IMR-90 (cell line): ENCODE measurements at regions not wholly inside any gene's neighbourhood (a gene's known extent, or its start where the extent isn't known, plus 50 kb on each side); places are given as distances from the start of the nearest gene placed in this dataset.

Experiments used
- ATAC-seq: fragments of 200-7000 bp; cut with Tn5 transposase; 2 replicates; pipeline ENCODE4 v1.9.1; 2020; ENCODE audit warnings: low read depth, mild to moderate bottlenecking, moderate library complexity
- BruUV-seq: library from RNA; stranded (reverse); fragments of 400-500 nt; replicated peaks from 2 replicates; lab custom pipeline; 2021; lab: Mats Ljungman, UMichigan
- CTCF ChIA-PET: fragments of 300-600 bp; formaldehyde crosslinking; extraction: SDS; loops from one replicate; lab custom pipeline; 2021; ENCODE audit warnings: antibody characterized with exemption; lab: Yijun Ruan, JAX
- POLR2A ChIA-PET: fragments of 300-600 bp; sonication (Branson Sonifier 250); formaldehyde crosslinking; loops from one replicate; lab custom pipeline; 2022; ENCODE audit warnings: antibody characterized with exemption; ENCODE audit not compliant: unreplicated experiment; lab: Charles Lee
- DNase-seq: peaks from one replicate; pipeline ENCODE4 v3.0.0; 2013
- H2AFZ ChIP-seq: replicated peaks from 2 replicates; pipeline ENCODE3; 2013; ENCODE audit warnings: low read length, mild to moderate bottlenecking; ENCODE audit not compliant: poor library complexity
- H2AK5ac ChIP-seq: 2 replicates; pipeline ENCODE4 v1.6.1; 2013; ENCODE audit warnings: low read depth, low read length, inconsistent platforms
- H2AK9ac ChIP-seq: replicated peaks from 2 replicates; pipeline ENCODE3; 2013; ENCODE audit warnings: mild to moderate bottlenecking, low read depth, low read length, moderate library complexity; ENCODE audit not compliant: poor library complexity
- H2BK120ac ChIP-seq: 2 replicates; pipeline ENCODE4 v1.6.1; 2013; ENCODE audit warnings: low read depth, low read length, inconsistent platforms
- H2BK15ac ChIP-seq: 3 replicates; pipeline ENCODE4 v1.6.1; 2013; ENCODE audit warnings: low read depth, low read length, inconsistent platforms
- H2BK20ac ChIP-seq: 2 replicates; pipeline ENCODE4 v1.6.1; 2013; ENCODE audit warnings: low read depth, mild to moderate bottlenecking, inconsistent platforms, low read length, moderate library complexity
- H2BK5ac ChIP-seq: 2 replicates; pipeline ENCODE4 v1.6.1; 2013; ENCODE audit warnings: mild to moderate bottlenecking, low read depth, low read length, inconsistent platforms; ENCODE audit not compliant: poor library complexity, severe bottlenecking
- H3K14ac ChIP-seq: replicated peaks from 2 replicates; pipeline ENCODE4 v1.6.1; 2013; ENCODE audit warnings: low read depth, low read length, inconsistent platforms
- H3K18ac ChIP-seq: 2 replicates; pipeline ENCODE4 v1.6.1; 2013; ENCODE audit warnings: low read depth, low read length, control low read depth
- H3K23ac ChIP-seq: 2 replicates; pipeline ENCODE4 v1.6.1; 2013; ENCODE audit warnings: low read depth, low read length, inconsistent platforms
- H3K27ac ChIP-seq: 2 replicates; pipeline ENCODE4 v1.5.1; 2013; ENCODE audit warnings: mild to moderate bottlenecking, control low read depth, low read length; ENCODE audit not compliant: insufficient read depth
- H3K27me3 ChIP-seq: 2 replicates; pipeline ENCODE4 v1.6.1; 2013; ENCODE audit warnings: low read length; ENCODE audit not compliant: control insufficient read depth, insufficient read depth
- H3K36me3 ChIP-seq: 2 replicates; pipeline ENCODE4 v1.6.1; 2013; ENCODE audit warnings: low read length, mixed read lengths; ENCODE audit not compliant: control insufficient read depth, insufficient read depth
- H3K4ac ChIP-seq: 2 replicates; pipeline ENCODE4 v1.6.1; 2013; ENCODE audit warnings: low read depth, low read length, inconsistent platforms
- H3K4me1 ChIP-seq: 2 replicates; pipeline ENCODE4 v1.6.1; 2013; ENCODE audit warnings: low read length, mixed read lengths; ENCODE audit not compliant: control insufficient read depth, insufficient read depth
- H3K4me2 ChIP-seq: 2 replicates; pipeline ENCODE4 v1.6.1; 2013; ENCODE audit warnings: low read depth, mild to moderate bottlenecking, control low read depth, low read length, moderate library complexity
- H3K4me3 ChIP-seq: 2 replicates; pipeline ENCODE4 v1.5.1; 2013; ENCODE audit warnings: low read depth, mild to moderate bottlenecking, control low read depth, low read length, moderate library complexity; ENCODE audit not compliant: insufficient read depth
- H3K56ac ChIP-seq: 2 replicates; pipeline ENCODE4 v1.6.1; 2013; ENCODE audit warnings: low read length, inconsistent platforms; ENCODE audit not compliant: insufficient read depth; ENCODE audit errors: extremely low read depth
- H3K79me1 ChIP-seq, 2 experiments: 2 replicates each; pipeline ENCODE4 v1.6.1; 2013; ENCODE audit warnings: low read length in 2 of 2, inconsistent platforms in 1 of 2, low read depth in 1 of 2
- H3K9ac ChIP-seq: 2 replicates; pipeline ENCODE4 v1.6.1; 2013; ENCODE audit warnings: low read depth, low read length, control low read depth
- H3K9me1 ChIP-seq: 2 replicates; pipeline ENCODE4 v1.6.1; 2013; ENCODE audit warnings: low read length, inconsistent platforms; ENCODE audit not compliant: insufficient read depth
- H3K9me3 ChIP-seq: 2 replicates; pipeline ENCODE4 v1.6.1; 2013; ENCODE audit warnings: low read length; ENCODE audit not compliant: control insufficient read depth, insufficient read depth
- H4K20me1 ChIP-seq: 2 replicates; pipeline ENCODE4 v1.6.1; 2013; ENCODE audit warnings: low read length, inconsistent platforms; ENCODE audit not compliant: insufficient read depth
- H4K5ac ChIP-seq: 2 replicates; pipeline ENCODE4 v1.6.1; 2013; ENCODE audit warnings: mild to moderate bottlenecking, low read depth, low read length, control low read depth
- H4K8ac ChIP-seq, 2 experiments: 2 replicates each; pipeline ENCODE4 v1.6.1; 2013; ENCODE audit warnings: low read depth in 2 of 2, low read length in 2 of 2, control low read depth in 1 of 2, inconsistent platforms in 1 of 2
- H4K91ac ChIP-seq: 2 replicates; pipeline ENCODE4 v1.6.1; 2013; ENCODE audit warnings: low read depth, low read length, inconsistent platforms; ENCODE audit not compliant: insufficient read depth
- BHLHE40 ChIP-seq: fragments of 150-350 bp; IDR thresholded peaks from 2 replicates; pipeline ENCODE4 v1.6.1; 2016; ENCODE audit warnings: mild to moderate bottlenecking, low read depth, low read length
- CEBPB ChIP-seq: IDR thresholded peaks from 2 replicates; pipeline ENCODE4 v1.6.1; 2012; ENCODE audit warnings: low read depth, low read length, improper control_type of control experiment
- CHD1 ChIP-seq: IDR thresholded peaks from 2 replicates; pipeline ENCODE4 v1.6.1; 2012; ENCODE audit warnings: low read depth, low read length, improper control_type of control experiment
- FOS ChIP-seq: fragments of 150-350 bp; IDR thresholded peaks from 2 replicates; pipeline ENCODE4 v1.6.1; 2016; ENCODE audit warnings: low read depth, low read length
- MAFK ChIP-seq: IDR thresholded peaks from 2 replicates; pipeline ENCODE4 v1.6.1; 2012; ENCODE audit warnings: low read depth, low read length, improper control_type of control experiment
- MAZ ChIP-seq: IDR thresholded peaks from 2 replicates; pipeline ENCODE4 v1.6.1; 2012; ENCODE audit warnings: low read depth, mild to moderate bottlenecking, low read length, improper control_type of control experiment, moderate library complexity, borderline replicate concordance
- MXI1 ChIP-seq: IDR thresholded peaks from 2 replicates; pipeline ENCODE4 v1.6.1; 2012; ENCODE audit warnings: low read depth, mild to moderate bottlenecking, low read length, moderate library complexity, borderline replicate concordance
- NFE2L2 ChIP-seq: fragments of 150-350 bp; IDR thresholded peaks from 2 replicates; pipeline ENCODE4 v1.6.1; 2016; ENCODE audit warnings: low read depth, mild to moderate bottlenecking, low read length
- POLR2A ChIP-seq: IDR thresholded peaks from 2 replicates; pipeline ENCODE4 v1.6.1; 2012; ENCODE audit warnings: mild to moderate bottlenecking, low read depth, low read length
- RAD21 ChIP-seq: IDR thresholded peaks from 2 replicates; pipeline ENCODE4 v1.6.1; 2012; ENCODE audit warnings: low read length, improper control_type of control experiment
- RCOR1 ChIP-seq: IDR thresholded peaks from 2 replicates; pipeline ENCODE4 v1.6.1; 2012; ENCODE audit warnings: mild to moderate bottlenecking, low read length, improper control_type of control experiment; ENCODE audit not compliant: insufficient replicate concordance
- RFX5 ChIP-seq: IDR thresholded peaks from 2 replicates; pipeline ENCODE4 v1.8.0; 2012; ENCODE audit warnings: low read depth, mild to moderate bottlenecking, low read length, moderate library complexity
- SMC3 ChIP-seq: fragments of 150-350 bp; IDR thresholded peaks from 2 replicates; pipeline ENCODE4 v1.6.1; 2016; ENCODE audit warnings: low read depth, mild to moderate bottlenecking, antibody characterized with exemption, low read length, moderate library complexity
- WGBS, 2 experiments: methylation state at CpG; one replicate each; pipeline versions ENCODE4 v1.1.5 to v1.1.7; 2013; ENCODE audit warnings: missing lambda C conversion rate in 2 of 2; ENCODE audit not compliant: insufficient read length in 1 of 2; ENCODE audit errors: extremely low coverage in 2 of 2; 5-methylcytosine and 5-hydroxymethylcytosine counted together
- dilution Hi-C: fragments of 300-500 bp; cut with HindIII; formaldehyde crosslinking; loops from one replicate; pipeline ENCODE4 v1.14.3; 2018; ENCODE audit warnings: low sequenced_read_pairs; ENCODE audit not compliant: unreplicated experiment
- in situ Hi-C: fragments of 300-500 bp; cut with MboI; formaldehyde crosslinking; loops from 3 replicates; pipeline ENCODE4 v1.14.3; 2019; ENCODE audit warnings: low sequenced_read_pairs, inconsistent platforms, mixed read lengths
- intact Hi-C: fragments of 100-400 bp; cut with micrococcal nuclease; formaldehyde crosslinking; loops from 2 replicates; pipeline ENCODE4 v1.10.0; 2022
- TF ChIP-seq, protein P1 (sequence below): fragments of 150-350 bp; IDR thresholded peaks from 2 replicates; pipeline ENCODE4 v1.6.1; 2017; ENCODE audit warnings: mild to moderate bottlenecking, antibody characterized with exemption, low read length, low read depth
- TF ChIP-seq, protein P2 (sequence below): fragments of 150-350 bp; IDR thresholded peaks from 2 replicates; pipeline ENCODE4 v1.6.1; 2016; ENCODE audit warnings: low read depth, mild to moderate bottlenecking, low read length, moderate library complexity, borderline replicate concordance
- TF ChIP-seq, protein P3 (sequence below): conservative IDR thresholded peaks from 2 replicates; pipeline ENCODE4 v1.5.1; 2012; ENCODE audit warnings: mild to moderate bottlenecking, low read depth, low read length, improper control_type of control experiment

DNA sequence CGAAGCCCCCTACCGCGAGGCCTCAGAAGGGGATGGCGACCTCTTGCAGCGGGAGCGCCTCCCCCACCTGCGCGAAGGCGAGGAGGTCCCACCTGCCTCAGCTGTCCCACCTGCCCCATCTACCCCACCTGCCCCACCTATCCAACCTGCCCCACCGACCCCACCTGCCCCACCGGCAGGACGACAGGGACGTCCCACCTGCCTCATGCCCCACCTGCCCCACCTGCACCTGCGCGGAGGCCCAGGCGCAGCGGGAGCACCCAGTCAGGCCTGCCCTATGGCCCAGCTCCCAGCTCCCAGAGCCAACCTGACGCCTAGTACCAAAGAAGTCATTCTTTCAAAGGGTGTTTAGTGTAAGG lies 489.1 kb upstream of the SMIM21 start:
- DNase-seq, result no peak
- Histone ChIP-seq H3K18ac (no peak overlapping the region), H2AFZ (no peak overlapping the region), H2BK120ac (no peak overlapping the region), H3K23ac (no peak overlapping the region), H2AK9ac (no peak overlapping the region), H3K9ac (no peak overlapping the region), H3K4ac (no peak overlapping the region), H3K14ac (no peak overlapping the region), H2AK5ac (no peak overlapping the region), H2BK20ac (no peak overlapping the region), H3K9me1 (no peaks in the 10 kb centered on the region), H3K4me2 (no peak overlapping the region), H4K20me1 (no peaks in the 10 kb centered on the region), H3K4me3 (no peak overlapping the region), H4K5ac (no peak overlapping the region), H3K56ac (no peak overlapping the region), H3K36me3 (no peaks in the 10 kb centered on the region), H3K79me1 (no peaks in the 10 kb centered on the region), H2BK15ac (no peak overlapping the region), H3K27ac (no peak overlapping the region), H4K91ac (no peak overlapping the region), H3K9me3 (peaks cover 6% of the 10 kb centered on the region; the same call in 1 of the 2 replicates), H3K27me3 (no peaks in the 10 kb centered on the region; the same call in 1 of the 2 replicates), H2BK5ac (no peak overlapping the region), H4K8ac (no peak overlapping the region), H3K4me1 (no peaks in the 10 kb centered on the region)
- no TSS peak for BruUV-seq
- TF ChIP-seq CEBPB (no peak), FOS (no peak), SMC3 (no peak), RFX5 (no peak), NFE2L2 (no peak), CHD1 (no peak), POLR2A (no peak), RCOR1 (no peak), RAD21 (no peak), MAFK (no peak), MXI1 (no peak), MAZ (no peak), BHLHE40 (no peak)
- TF ChIP-seq, protein P1, sequence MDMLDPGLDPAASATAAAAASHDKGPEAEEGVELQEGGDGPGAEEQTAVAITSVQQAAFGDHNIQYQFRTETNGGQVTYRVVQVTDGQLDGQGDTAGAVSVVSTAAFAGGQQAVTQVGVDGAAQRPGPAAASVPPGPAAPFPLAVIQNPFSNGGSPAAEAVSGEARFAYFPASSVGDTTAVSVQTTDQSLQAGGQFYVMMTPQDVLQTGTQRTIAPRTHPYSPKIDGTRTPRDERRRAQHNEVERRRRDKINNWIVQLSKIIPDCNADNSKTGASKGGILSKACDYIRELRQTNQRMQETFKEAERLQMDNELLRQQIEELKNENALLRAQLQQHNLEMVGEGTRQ, result no peak
- TF ChIP-seq, protein P2, sequence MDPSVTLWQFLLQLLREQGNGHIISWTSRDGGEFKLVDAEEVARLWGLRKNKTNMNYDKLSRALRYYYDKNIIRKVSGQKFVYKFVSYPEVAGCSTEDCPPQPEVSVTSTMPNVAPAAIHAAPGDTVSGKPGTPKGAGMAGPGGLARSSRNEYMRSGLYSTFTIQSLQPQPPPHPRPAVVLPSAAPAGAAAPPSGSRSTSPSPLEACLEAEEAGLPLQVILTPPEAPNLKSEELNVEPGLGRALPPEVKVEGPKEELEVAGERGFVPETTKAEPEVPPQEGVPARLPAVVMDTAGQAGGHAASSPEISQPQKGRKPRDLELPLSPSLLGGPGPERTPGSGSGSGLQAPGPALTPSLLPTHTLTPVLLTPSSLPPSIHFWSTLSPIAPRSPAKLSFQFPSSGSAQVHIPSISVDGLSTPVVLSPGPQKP, result no peak
- TF ChIP-seq, protein P3, sequence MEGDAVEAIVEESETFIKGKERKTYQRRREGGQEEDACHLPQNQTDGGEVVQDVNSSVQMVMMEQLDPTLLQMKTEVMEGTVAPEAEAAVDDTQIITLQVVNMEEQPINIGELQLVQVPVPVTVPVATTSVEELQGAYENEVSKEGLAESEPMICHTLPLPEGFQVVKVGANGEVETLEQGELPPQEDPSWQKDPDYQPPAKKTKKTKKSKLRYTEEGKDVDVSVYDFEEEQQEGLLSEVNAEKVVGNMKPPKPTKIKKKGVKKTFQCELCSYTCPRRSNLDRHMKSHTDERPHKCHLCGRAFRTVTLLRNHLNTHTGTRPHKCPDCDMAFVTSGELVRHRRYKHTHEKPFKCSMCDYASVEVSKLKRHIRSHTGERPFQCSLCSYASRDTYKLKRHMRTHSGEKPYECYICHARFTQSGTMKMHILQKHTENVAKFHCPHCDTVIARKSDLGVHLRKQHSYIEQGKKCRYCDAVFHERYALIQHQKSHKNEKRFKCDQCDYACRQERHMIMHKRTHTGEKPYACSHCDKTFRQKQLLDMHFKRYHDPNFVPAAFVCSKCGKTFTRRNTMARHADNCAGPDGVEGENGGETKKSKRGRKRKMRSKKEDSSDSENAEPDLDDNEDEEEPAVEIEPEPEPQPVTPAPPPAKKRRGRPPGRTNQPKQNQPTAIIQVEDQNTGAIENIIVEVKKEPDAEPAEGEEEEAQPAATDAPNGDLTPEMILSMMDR, result no peak
- ATAC-seq, result no peak
- CTCF ChIA-PET, result no interaction called here
- intact Hi-C loops, result no loop called here
- dilution Hi-C loops, result no loop called here
- POLR2A ChIA-PET, result no interaction called here
- in situ Hi-C loops, result no loop called here
- no CpG with 5 or more reads among the region's 18 CpGs for WGBS, 2 experiments
